ENCODE measurements at regions not wholly inside any gene's neighbourhood (a gene's known extent, or its start where the extent isn't known, plus 50 kb on each side); places are given as distances from the start of the nearest gene placed in this dataset.

DNA sequence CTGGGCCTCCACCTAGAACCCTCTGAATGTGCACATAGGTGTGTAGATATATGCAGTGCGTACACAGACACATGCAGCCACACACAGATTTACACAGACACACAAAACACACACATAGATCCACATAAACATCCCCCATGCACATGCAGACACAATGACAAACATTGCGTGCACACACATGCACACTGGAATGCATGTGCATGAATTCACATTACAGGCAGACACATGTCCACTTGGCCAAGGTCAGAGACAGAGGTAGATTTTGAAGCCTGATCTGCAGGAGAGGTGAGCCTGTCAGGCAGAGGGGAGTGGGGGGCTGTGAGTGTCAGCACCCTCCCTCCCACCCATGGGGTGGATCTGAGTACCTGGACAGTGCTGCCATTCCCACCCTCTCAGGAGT, 338.5 kb downstream of the PTPRU start:
- Histone ChIP-seq H3K9me3 (ENCODE audit: insufficient read depth, low read depth, low read length) (no peaks in the 10 kb centered on the region), H3K4me2 (ENCODE audit: low read length) (no peak overlapping the region), H3K79me2 (ENCODE audit: insufficient read depth, low read length) (no peaks in the 10 kb centered on the region), H3K27me3 (ENCODE audit: insufficient read depth, low read length) (no peaks in the 10 kb centered on the region), H3K4me1 (ENCODE audit: insufficient read depth, low read length) (peaks cover 21% of the 10 kb centered on the region), H3K9ac (ENCODE audit: low read length) (no peak overlapping the region), H2AFZ (ENCODE audit: low read depth, low read length) (no peak overlapping the region), H3K4me3 (ENCODE audit: insufficient read depth, low read depth, low read length) (no peak overlapping the region), H4K20me1 (ENCODE audit: insufficient read depth, low read length) (no peaks in the 10 kb centered on the region), H3K36me3 (ENCODE audit: insufficient read depth, low read length) (no peaks in the 10 kb centered on the region), H3K27ac (ENCODE audit: low read depth, low read length) (no peak overlapping the region)
- FAIRE-seq (no peak), DNase-seq (ENCODE audit: low read depth) (no peak)
- peaks cover 18% of the 10 kb centered on the region for H3K4me1 Mint-ChIP-seq (ENCODE audit: low read depth, unreplicated experiment)
- H3K36me3 Mint-ChIP-seq (ENCODE audit: low read depth, unreplicated experiment) = no peaks in the 10 kb centered on the region
- H3K27me3 Mint-ChIP-seq (ENCODE audit: low read depth, unreplicated experiment) = no peaks in the 10 kb centered on the region
- no peak overlapping the region for H3K4me3 Mint-ChIP-seq (ENCODE audit: unreplicated experiment)
- H3K9me3 Mint-ChIP-seq (ENCODE audit: unreplicated experiment) = no peaks in the 10 kb centered on the region
- TF ChIP-seq, protein P1, sequence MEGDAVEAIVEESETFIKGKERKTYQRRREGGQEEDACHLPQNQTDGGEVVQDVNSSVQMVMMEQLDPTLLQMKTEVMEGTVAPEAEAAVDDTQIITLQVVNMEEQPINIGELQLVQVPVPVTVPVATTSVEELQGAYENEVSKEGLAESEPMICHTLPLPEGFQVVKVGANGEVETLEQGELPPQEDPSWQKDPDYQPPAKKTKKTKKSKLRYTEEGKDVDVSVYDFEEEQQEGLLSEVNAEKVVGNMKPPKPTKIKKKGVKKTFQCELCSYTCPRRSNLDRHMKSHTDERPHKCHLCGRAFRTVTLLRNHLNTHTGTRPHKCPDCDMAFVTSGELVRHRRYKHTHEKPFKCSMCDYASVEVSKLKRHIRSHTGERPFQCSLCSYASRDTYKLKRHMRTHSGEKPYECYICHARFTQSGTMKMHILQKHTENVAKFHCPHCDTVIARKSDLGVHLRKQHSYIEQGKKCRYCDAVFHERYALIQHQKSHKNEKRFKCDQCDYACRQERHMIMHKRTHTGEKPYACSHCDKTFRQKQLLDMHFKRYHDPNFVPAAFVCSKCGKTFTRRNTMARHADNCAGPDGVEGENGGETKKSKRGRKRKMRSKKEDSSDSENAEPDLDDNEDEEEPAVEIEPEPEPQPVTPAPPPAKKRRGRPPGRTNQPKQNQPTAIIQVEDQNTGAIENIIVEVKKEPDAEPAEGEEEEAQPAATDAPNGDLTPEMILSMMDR (IDR thresholded peaks at IDR 0.05; ENCODE audit: insufficient read depth, low read depth, low read length) = no peak
- TF ChIP-seq EZH2 (IDR thresholded peaks at IDR 0.05; ENCODE audit: insufficient read depth, low read length) = no peak
- H3K27ac Mint-ChIP-seq (ENCODE audit: unreplicated experiment) = no peak overlapping the region

DNA sequence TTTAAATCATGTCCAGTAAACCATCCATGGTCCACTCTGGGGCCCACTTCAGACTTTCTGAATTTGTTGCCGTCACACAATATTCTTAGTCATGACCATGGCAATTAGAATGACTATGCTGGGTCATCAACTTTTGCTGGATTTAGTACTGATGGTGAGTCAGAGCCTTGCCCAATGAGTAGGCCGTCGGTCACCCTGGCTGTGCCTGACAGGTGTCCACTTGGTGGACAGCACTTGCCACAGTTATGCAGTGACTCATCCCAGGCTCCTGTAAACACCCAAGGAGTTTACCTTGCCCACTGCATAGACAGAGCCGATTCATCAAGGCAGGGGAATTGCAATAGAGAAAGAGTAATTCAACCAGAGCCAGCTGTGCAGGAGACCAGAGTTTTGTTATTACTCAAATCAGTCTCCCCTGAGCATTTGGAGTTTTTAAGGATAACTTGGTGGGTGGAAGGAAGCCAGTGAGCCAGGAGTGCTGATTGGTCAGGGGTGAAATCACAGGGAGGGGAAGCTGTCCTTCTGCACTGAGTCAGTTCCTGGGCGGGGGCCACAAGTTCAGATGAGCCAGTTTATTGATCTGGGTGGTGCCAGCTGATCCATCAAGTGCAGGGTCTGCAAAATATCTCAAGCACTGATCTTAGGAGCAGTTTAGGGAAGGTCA, 333.8 kb downstream of the PTPRU start:
- no peaks in the 10 kb centered on the region for H3K79me2 ChIP-seq (ENCODE audit: insufficient read depth, low read length)
- no peak overlapping the region for H3K4me3 ChIP-seq (ENCODE audit: insufficient read depth, low read depth, low read length)
- DNase-seq (ENCODE audit: low read depth) (peak; percentile 99), FAIRE-seq (peak; percentile 74)
- Mint-ChIP-seq H3K4me3 (ENCODE audit: unreplicated experiment) (no peak overlapping the region), H3K9me3 (ENCODE audit: unreplicated experiment) (peaks cover 11% of the 10 kb centered on the region), H3K27me3 (ENCODE audit: low read depth, unreplicated experiment) (no peaks in the 10 kb centered on the region), H3K4me1 (ENCODE audit: low read depth, unreplicated experiment) (peaks cover 14% of the 10 kb centered on the region), H3K36me3 (ENCODE audit: low read depth, unreplicated experiment) (no peaks in the 10 kb centered on the region), H3K27ac (ENCODE audit: unreplicated experiment) (peak overlapping the region; percentile 92)
- H4K20me1 ChIP-seq (ENCODE audit: insufficient read depth, low read length) = no peaks in the 10 kb centered on the region
- peak overlapping the region; percentile 55 for H3K4me2 ChIP-seq (ENCODE audit: low read length)
- no peak overlapping the region for H2AFZ ChIP-seq (ENCODE audit: low read depth, low read length)
- peak overlapping the region; percentile 29 for H3K27ac ChIP-seq (ENCODE audit: low read depth, low read length)
- TF ChIP-seq, protein P1 (IDR thresholded peaks at IDR 0.05; ENCODE audit: insufficient read depth, low read depth, low read length) = no peak
- no peak for TF ChIP-seq EZH2 (IDR thresholded peaks at IDR 0.05; ENCODE audit: insufficient read depth, low read length)
- peaks cover 3% of the 10 kb centered on the region for H3K9me3 ChIP-seq (ENCODE audit: insufficient read depth, low read depth, low read length)
- H3K27me3 ChIP-seq (ENCODE audit: insufficient read depth, low read length) = no peaks in the 10 kb centered on the region
- H3K36me3 ChIP-seq (ENCODE audit: insufficient read depth, low read length) = no peaks in the 10 kb centered on the region
- no peak overlapping the region for H3K9ac ChIP-seq (ENCODE audit: low read length)
- peaks cover 16% of the 10 kb centered on the region for H3K4me1 ChIP-seq (ENCODE audit: insufficient read depth, low read length)

DNA sequence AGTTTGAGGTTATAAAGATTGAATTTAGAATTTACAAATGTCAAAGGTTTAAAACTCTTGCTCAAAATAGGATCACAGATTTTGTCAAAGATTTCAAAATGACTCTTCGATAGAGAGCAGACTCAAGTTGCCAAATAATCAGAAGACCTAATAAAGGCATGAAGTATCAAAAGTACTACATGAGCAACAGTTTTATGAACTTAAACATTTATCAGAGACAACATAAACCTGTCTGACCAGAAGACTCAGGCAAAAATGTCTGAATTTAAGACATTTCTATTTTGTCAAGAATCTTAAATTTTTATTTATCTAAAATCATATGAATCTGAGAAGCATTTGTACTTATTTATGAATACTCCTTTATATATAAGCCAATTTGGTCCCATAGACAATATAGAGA, 330.9 kb downstream of the PTPRU start:
- Histone ChIP-seq H3K9me3 (ENCODE audit: insufficient read depth, low read depth, low read length) (peaks cover 17% of the 10 kb centered on the region), H2AFZ (ENCODE audit: low read depth, low read length) (no peak overlapping the region), H3K4me1 (ENCODE audit: insufficient read depth, low read length) (peaks cover 16% of the 10 kb centered on the region), H3K36me3 (ENCODE audit: insufficient read depth, low read length) (no peaks in the 10 kb centered on the region), H3K27me3 (ENCODE audit: insufficient read depth, low read length) (no peaks in the 10 kb centered on the region), H3K9ac (ENCODE audit: low read length) (no peak overlapping the region), H3K4me2 (ENCODE audit: low read length) (no peak overlapping the region), H4K20me1 (ENCODE audit: insufficient read depth, low read length) (no peaks in the 10 kb centered on the region), H3K79me2 (ENCODE audit: insufficient read depth, low read length) (no peaks in the 10 kb centered on the region), H3K4me3 (ENCODE audit: insufficient read depth, low read depth, low read length) (no peak overlapping the region), H3K27ac (ENCODE audit: low read depth, low read length) (no peak overlapping the region)
- peaks cover 18% of the 10 kb centered on the region for H3K4me1 Mint-ChIP-seq (ENCODE audit: low read depth, unreplicated experiment)
- H3K27ac Mint-ChIP-seq (ENCODE audit: unreplicated experiment) = no peak overlapping the region
- H3K27me3 Mint-ChIP-seq (ENCODE audit: low read depth, unreplicated experiment) = no peaks in the 10 kb centered on the region
- no peak for FAIRE-seq
- peaks cover 1% of the 10 kb centered on the region for H3K36me3 Mint-ChIP-seq (ENCODE audit: low read depth, unreplicated experiment)
- peaks cover 11% of the 10 kb centered on the region for H3K9me3 Mint-ChIP-seq (ENCODE audit: unreplicated experiment)
- DNase-seq (ENCODE audit: low read depth) = no peak
- no peak overlapping the region for H3K4me3 Mint-ChIP-seq (ENCODE audit: unreplicated experiment)
- TF ChIP-seq EZH2 (IDR thresholded peaks at IDR 0.05; ENCODE audit: insufficient read depth, low read length) = no peak
- TF ChIP-seq, protein P1 (IDR thresholded peaks at IDR 0.05; ENCODE audit: insufficient read depth, low read depth, low read length) = no peak
